Uterus (tissue), 2 donors: ENCODE measurements at regions not wholly inside any gene's neighbourhood (a gene's known extent, or its start where the extent isn't known, plus 50 kb on each side); places are given as distances from the start of the nearest gene placed in this dataset.

Source experiments
- POLR2A ChIP-seq, 2 donors: fragments of 450-650 bp; IDR thresholded peaks; one replicate each; pipeline ENCODE4 v1.6.1; 2016; ENCODE audit warnings: antibody characterized with exemption in 2 of 2, mild to moderate bottlenecking in 1 of 2, moderate library complexity in 1 of 2
- TF ChIP-seq, protein P1 (sequence below), 4 experiments: fragments of 200-600 bp in 2 of 4; fragments of 450-650 bp in 2 of 4; sonication (generic) in 2 of 4; IDR thresholded peaks; one replicate each; pipeline ENCODE4 v1.5.1; 2016 to 2019; ENCODE audit warnings: antibody characterized with exemption in 4 of 4, mild to moderate bottlenecking in 2 of 4, moderate library complexity in 1 of 4

DNA sequence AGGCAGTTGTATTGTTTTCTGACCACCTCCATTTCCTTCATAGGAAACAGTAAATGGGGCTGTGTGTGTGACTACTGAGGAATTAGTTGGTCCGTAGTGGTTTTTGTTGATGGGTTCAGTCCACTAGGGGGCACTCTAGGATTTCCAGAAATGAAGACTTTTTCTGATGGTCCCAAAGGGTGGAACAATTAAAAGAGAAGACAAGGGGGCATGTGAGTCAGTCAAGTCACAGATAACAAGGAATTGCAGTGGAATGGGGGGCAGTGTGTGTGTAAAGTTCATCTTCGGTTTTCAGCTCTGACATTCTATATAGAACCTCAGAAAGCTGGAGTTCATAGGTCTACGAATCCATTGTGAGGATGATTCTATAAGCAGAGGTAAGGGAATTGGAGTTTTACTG lies 186.6 kb upstream of the OR4E1 start:
- TF ChIP-seq, protein P1, sequence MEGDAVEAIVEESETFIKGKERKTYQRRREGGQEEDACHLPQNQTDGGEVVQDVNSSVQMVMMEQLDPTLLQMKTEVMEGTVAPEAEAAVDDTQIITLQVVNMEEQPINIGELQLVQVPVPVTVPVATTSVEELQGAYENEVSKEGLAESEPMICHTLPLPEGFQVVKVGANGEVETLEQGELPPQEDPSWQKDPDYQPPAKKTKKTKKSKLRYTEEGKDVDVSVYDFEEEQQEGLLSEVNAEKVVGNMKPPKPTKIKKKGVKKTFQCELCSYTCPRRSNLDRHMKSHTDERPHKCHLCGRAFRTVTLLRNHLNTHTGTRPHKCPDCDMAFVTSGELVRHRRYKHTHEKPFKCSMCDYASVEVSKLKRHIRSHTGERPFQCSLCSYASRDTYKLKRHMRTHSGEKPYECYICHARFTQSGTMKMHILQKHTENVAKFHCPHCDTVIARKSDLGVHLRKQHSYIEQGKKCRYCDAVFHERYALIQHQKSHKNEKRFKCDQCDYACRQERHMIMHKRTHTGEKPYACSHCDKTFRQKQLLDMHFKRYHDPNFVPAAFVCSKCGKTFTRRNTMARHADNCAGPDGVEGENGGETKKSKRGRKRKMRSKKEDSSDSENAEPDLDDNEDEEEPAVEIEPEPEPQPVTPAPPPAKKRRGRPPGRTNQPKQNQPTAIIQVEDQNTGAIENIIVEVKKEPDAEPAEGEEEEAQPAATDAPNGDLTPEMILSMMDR (IDR thresholded peaks at IDR 0.05), result no peak
- no peak for TF ChIP-seq POLR2A (IDR thresholded peaks at IDR 0.05)
